Mesenchymal stem cell (in vitro differentiated cells and primary cell): ENCODE measurements at regions not wholly inside any gene's neighbourhood (a gene's known extent, or its start where the extent isn't known, plus 50 kb on each side); places are given as distances from the start of the nearest gene placed in this dataset.

Experiments used
- DNase-seq: peaks from one replicate; pipeline ENCODE4 v3.0.0-alpha.2; 2013
- H2AFZ ChIP-seq: one replicate; pipeline ENCODE4 v1.6.1; 2013; ENCODE audit warnings: low read depth, mild to moderate bottlenecking, control low read depth, inconsistent platforms, low read length, moderate library complexity
- H2AK5ac ChIP-seq: 2 replicates; pipeline ENCODE4 v1.6.1; 2013; ENCODE audit warnings: low read length, moderate library complexity, mild to moderate bottlenecking, inconsistent platforms; ENCODE audit not compliant: severe bottlenecking
- H2BK120ac ChIP-seq: one replicate; pipeline ENCODE4 v1.6.1; 2013; ENCODE audit warnings: low read depth, mild to moderate bottlenecking, inconsistent platforms, low read length, moderate library complexity
- H2BK12ac ChIP-seq, 2 experiments: one replicate each; pipeline ENCODE4 v1.6.1; 2013; ENCODE audit warnings: inconsistent platforms in 2 of 2, low read length in 2 of 2, mild to moderate bottlenecking in 2 of 2, moderate library complexity in 2 of 2, control low read depth in 1 of 2
- H2BK15ac ChIP-seq: one replicate; pipeline ENCODE4 v1.6.1; 2013; ENCODE audit warnings: mild to moderate bottlenecking, low read depth, inconsistent platforms; ENCODE audit not compliant: poor library complexity, severe bottlenecking
- H2BK5ac ChIP-seq: 2 replicates; pipeline ENCODE4 v1.6.1; 2013; ENCODE audit warnings: low read depth, mild to moderate bottlenecking, low read length, control low read depth, inconsistent platforms; ENCODE audit not compliant: poor library complexity, severe bottlenecking
- H3K14ac ChIP-seq, 2 experiments: one replicate each; pipeline ENCODE4 v1.6.1; 2013; ENCODE audit warnings: inconsistent platforms in 2 of 2, low read length in 2 of 2, control low read depth in 1 of 2, mild to moderate bottlenecking in 1 of 2, moderate library complexity in 1 of 2
- H3K18ac ChIP-seq, 2 experiments: one replicate each; pipeline ENCODE4 v1.6.1; 2013; ENCODE audit warnings: inconsistent platforms in 2 of 2, low read length in 2 of 2, control low read depth in 1 of 2, low read depth in 1 of 2, mild to moderate bottlenecking in 1 of 2
- H3K23ac ChIP-seq, 2 experiments: one replicate each; pipeline ENCODE4 v1.6.1; 2013; ENCODE audit warnings: inconsistent platforms in 2 of 2, low read length in 2 of 2, mild to moderate bottlenecking in 2 of 2, moderate library complexity in 2 of 2, control low read depth in 1 of 2
- H3K27ac ChIP-seq: 2 replicates; pipeline ENCODE4 v1.5.1; 2013; ENCODE audit warnings: mild to moderate bottlenecking, moderate library complexity, low read length, control low read depth, inconsistent platforms; ENCODE audit not compliant: poor library complexity, severe bottlenecking
- H3K27me3 ChIP-seq, 2 experiments: 2 replicates each; pipeline versions ENCODE4 v1.6.1 to v1.7.0; 2013; ENCODE audit warnings: low read length in 2 of 2, mild to moderate bottlenecking in 2 of 2, moderate library complexity in 2 of 2, control low read depth in 1 of 2, inconsistent platforms in 1 of 2; ENCODE audit not compliant: control insufficient read depth in 1 of 2, insufficient read depth in 1 of 2
- H3K36me3 ChIP-seq, 2 experiments: 2 replicates each; pipeline versions ENCODE4 v1.6.1 to v1.7.0; 2013; ENCODE audit warnings: low read length in 2 of 2, control low read depth in 1 of 2, inconsistent platforms in 1 of 2, low read depth in 1 of 2, mild to moderate bottlenecking in 1 of 2; ENCODE audit not compliant: insufficient read depth in 2 of 2, control insufficient read depth in 1 of 2
- H3K4ac ChIP-seq, 2 experiments: one replicate each; pipeline ENCODE4 v1.6.1; 2013; ENCODE audit warnings: inconsistent platforms in 2 of 2, low read length in 2 of 2, mild to moderate bottlenecking in 2 of 2, moderate library complexity in 2 of 2, control low read depth in 1 of 2, low read depth in 1 of 2
- H3K4me1 ChIP-seq: 2 replicates; pipeline ENCODE4 v1.6.1; 2013; ENCODE audit warnings: low read depth, low read length, control low read depth; ENCODE audit not compliant: control insufficient read depth, insufficient read depth
- H3K4me2 ChIP-seq: 2 replicates; pipeline ENCODE4 v1.6.1; 2013; ENCODE audit warnings: low read length, mild to moderate bottlenecking, inconsistent platforms; ENCODE audit not compliant: poor library complexity, severe bottlenecking
- H3K4me3 ChIP-seq, 2 experiments: 2 replicates each; pipeline versions ENCODE4 v1.5.1 to v1.7.0; 2013; ENCODE audit warnings: low read length in 2 of 2, mild to moderate bottlenecking in 2 of 2, control low read depth in 1 of 2, low read depth in 1 of 2; ENCODE audit not compliant: insufficient read depth in 1 of 2
- H3K79me1 ChIP-seq: replicated peaks from 2 replicates; pipeline ENCODE4 v1.6.1; 2013; ENCODE audit warnings: mild to moderate bottlenecking, control low read depth, low read length, inconsistent platforms; ENCODE audit not compliant: poor library complexity, severe bottlenecking
- H3K9ac ChIP-seq: 2 replicates; pipeline ENCODE4 v1.7.0; 2013; ENCODE audit warnings: mild to moderate bottlenecking, low read length, moderate library complexity
- H3K9me3 ChIP-seq: 2 replicates; pipeline ENCODE4 v1.7.0; 2013; ENCODE audit warnings: mild to moderate bottlenecking, low read length; ENCODE audit not compliant: control insufficient read depth
- H4K8ac ChIP-seq: one replicate; pipeline ENCODE4 v1.6.1; 2013; ENCODE audit warnings: inconsistent platforms, mild to moderate bottlenecking, low read length, moderate library complexity
- H4K91ac ChIP-seq: one replicate; pipeline ENCODE4 v1.6.1; 2013; ENCODE audit warnings: mild to moderate bottlenecking, low read length, inconsistent platforms
- WGBS: methylation state at CpG from one replicate; pipeline ENCODE4 v1.1.7; 2013; ENCODE audit warnings: mixed read lengths; 5-methylcytosine and 5-hydroxymethylcytosine counted together

DNA sequence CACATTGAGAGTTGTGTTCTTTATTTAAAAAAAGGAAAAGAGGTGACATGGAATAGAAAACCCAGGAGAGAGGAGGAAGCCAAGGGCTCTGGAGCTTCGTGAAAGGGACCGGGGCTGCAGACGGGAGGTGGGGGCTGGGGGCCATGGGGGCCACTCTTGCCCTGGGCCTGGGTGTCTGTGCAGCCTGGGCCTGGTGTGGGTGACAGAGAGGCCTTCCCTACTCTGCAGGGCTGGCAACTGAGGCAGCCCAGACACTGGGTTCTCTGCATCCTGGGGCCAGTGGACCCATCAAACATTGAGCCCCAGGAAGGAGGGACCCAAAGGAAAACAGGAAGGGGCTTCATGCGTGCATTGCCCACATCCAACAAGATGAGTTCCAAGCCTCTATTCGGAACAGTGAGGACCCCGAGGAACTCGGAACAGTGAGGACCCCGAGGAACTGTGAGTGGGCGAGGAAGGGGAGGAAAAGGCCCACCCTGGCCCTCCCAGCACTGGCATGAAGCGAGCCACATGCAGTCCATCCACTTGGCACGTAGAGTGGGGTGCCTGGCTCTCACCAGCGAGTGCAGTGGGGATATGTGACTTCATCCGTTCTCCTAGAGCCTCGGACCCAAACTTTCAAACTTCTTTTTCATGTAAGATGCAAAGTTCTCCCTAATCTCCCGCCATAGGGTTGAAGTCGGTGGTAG lies 1121.6 kb downstream of the BRD1 start:
- Histone ChIP-seq H3K23ac (no peak overlapping the region), H3K79me1 (no peaks in the 10 kb centered on the region), H2BK5ac (no peak overlapping the region), H2BK12ac (no peak overlapping the region), H3K4me2 (no peak overlapping the region), H4K91ac (no peak overlapping the region), H3K4me3 (no peak overlapping the region), H2AFZ (no peak overlapping the region), H2BK15ac (no peak overlapping the region), H4K8ac (no peak overlapping the region), H2BK120ac (no peak overlapping the region), H2AK5ac (no peak overlapping the region), H3K27me3 (no peaks in the 10 kb centered on the region), H3K4me1 (no peaks in the 10 kb centered on the region), H3K4ac (no peak overlapping the region), H3K14ac (no peak overlapping the region), H3K9ac (no peak overlapping the region), H3K27ac (no peak overlapping the region), H3K18ac (no peak overlapping the region), H3K9me3 (no peaks in the 10 kb centered on the region), H3K36me3 (no peaks in the 10 kb centered on the region)
- 74% methylated on average over 16 of the region's 16 CpGs for WGBS
- no peak for DNase-seq

GRCh38 chr22:48705159-48705916 lies 1122.3 kb downstream of the BRD1 start:
- no peak overlapping the region for H3K4ac ChIP-seq
- no peak overlapping the region for H2AFZ ChIP-seq
- no peaks in the 10 kb centered on the region for H3K36me3 ChIP-seq
- no peak overlapping the region for H3K4me2 ChIP-seq
- H4K8ac ChIP-seq = no peak overlapping the region
- no peak overlapping the region for H4K91ac ChIP-seq
- H2BK12ac ChIP-seq = no peak overlapping the region
- H3K23ac ChIP-seq = no peak overlapping the region
- no peak overlapping the region for H2BK120ac ChIP-seq
- no peak overlapping the region for H3K9ac ChIP-seq
- no peak overlapping the region for H3K18ac ChIP-seq
- H3K27ac ChIP-seq = no peak overlapping the region
- no peak overlapping the region for H2AK5ac ChIP-seq
- no peak overlapping the region for H3K14ac ChIP-seq
- H3K4me1 ChIP-seq = no peaks in the 10 kb centered on the region
- no peaks in the 10 kb centered on the region for H3K27me3 ChIP-seq
- H3K79me1 ChIP-seq = no peaks in the 10 kb centered on the region
- H2BK15ac ChIP-seq = no peak overlapping the region
- H2BK5ac ChIP-seq = no peak overlapping the region
- H3K9me3 ChIP-seq = no peaks in the 10 kb centered on the region
- DNase-seq = no peak
- WGBS = 68% methylated on average over 18 of the region's 18 CpGs
- no peak overlapping the region for H3K4me3 ChIP-seq

GRCh38 chr22:48704335-48704734 lies 1123.3 kb downstream of the BRD1 start:
- no peak overlapping the region for H4K91ac ChIP-seq
- no peak for DNase-seq
- H3K18ac ChIP-seq = no peak overlapping the region
- no peak overlapping the region for H3K27ac ChIP-seq
- H3K27me3 ChIP-seq = no peaks in the 10 kb centered on the region
- no peak overlapping the region for H2BK15ac ChIP-seq
- H3K79me1 ChIP-seq = no peaks in the 10 kb centered on the region
- H3K4me2 ChIP-seq = no peak overlapping the region
- H4K8ac ChIP-seq = no peak overlapping the region
- H2BK12ac ChIP-seq = no peak overlapping the region
- 73% methylated on average over 13 of the region's 13 CpGs for WGBS
- no peak overlapping the region for H3K23ac ChIP-seq
- H2AK5ac ChIP-seq = no peak overlapping the region
- H3K4ac ChIP-seq = no peak overlapping the region
- no peaks in the 10 kb centered on the region for H3K36me3 ChIP-seq
- H3K4me3 ChIP-seq = no peak overlapping the region
- no peak overlapping the region for H2AFZ ChIP-seq
- no peaks in the 10 kb centered on the region for H3K9me3 ChIP-seq
- H3K14ac ChIP-seq = no peak overlapping the region
- no peak overlapping the region for H2BK5ac ChIP-seq
- H3K9ac ChIP-seq = no peak overlapping the region
- no peak overlapping the region for H2BK120ac ChIP-seq
- no peaks in the 10 kb centered on the region for H3K4me1 ChIP-seq

GRCh38 chr22:48703265-48703941 lies 1124.3 kb downstream of the BRD1 start:
- WGBS = 89% methylated on average over 16 of the region's 17 CpGs
- Histone ChIP-seq H2BK120ac (no peak overlapping the region), H3K23ac (no peak overlapping the region), H3K4me1 (no peaks in the 10 kb centered on the region), H3K36me3 (no peaks in the 10 kb centered on the region), H3K18ac (no peak overlapping the region), H2AK5ac (no peak overlapping the region), H2BK5ac (no peak overlapping the region), H3K4me2 (no peak overlapping the region), H3K27ac (no peak overlapping the region), H3K9me3 (no peaks in the 10 kb centered on the region), H4K8ac (no peak overlapping the region), H3K27me3 (no peaks in the 10 kb centered on the region), H3K4ac (no peak overlapping the region), H3K79me1 (no peaks in the 10 kb centered on the region), H4K91ac (no peak overlapping the region), H3K4me3 (no peak overlapping the region), H3K14ac (no peak overlapping the region), H2BK15ac (no peak overlapping the region), H2AFZ (no peak overlapping the region), H2BK12ac (no peak overlapping the region), H3K9ac (no peak overlapping the region)
- DNase-seq = no peak
